ENCODE measurements at regions not wholly inside any gene's neighbourhood (a gene's known extent, or its start where the extent isn't known, plus 50 kb on each side); places are given as distances from the start of the nearest gene placed in this dataset.
"Not testable (repeated sequence)": the region's sequence is repeated elsewhere in the genome, so short reads cannot be mapped to it uniquely, and the experiment has no call there.

- DNase-seq (ENCODE audit: low read depth): peak; percentile 37
- TF ChIP-seq, protein P1, sequence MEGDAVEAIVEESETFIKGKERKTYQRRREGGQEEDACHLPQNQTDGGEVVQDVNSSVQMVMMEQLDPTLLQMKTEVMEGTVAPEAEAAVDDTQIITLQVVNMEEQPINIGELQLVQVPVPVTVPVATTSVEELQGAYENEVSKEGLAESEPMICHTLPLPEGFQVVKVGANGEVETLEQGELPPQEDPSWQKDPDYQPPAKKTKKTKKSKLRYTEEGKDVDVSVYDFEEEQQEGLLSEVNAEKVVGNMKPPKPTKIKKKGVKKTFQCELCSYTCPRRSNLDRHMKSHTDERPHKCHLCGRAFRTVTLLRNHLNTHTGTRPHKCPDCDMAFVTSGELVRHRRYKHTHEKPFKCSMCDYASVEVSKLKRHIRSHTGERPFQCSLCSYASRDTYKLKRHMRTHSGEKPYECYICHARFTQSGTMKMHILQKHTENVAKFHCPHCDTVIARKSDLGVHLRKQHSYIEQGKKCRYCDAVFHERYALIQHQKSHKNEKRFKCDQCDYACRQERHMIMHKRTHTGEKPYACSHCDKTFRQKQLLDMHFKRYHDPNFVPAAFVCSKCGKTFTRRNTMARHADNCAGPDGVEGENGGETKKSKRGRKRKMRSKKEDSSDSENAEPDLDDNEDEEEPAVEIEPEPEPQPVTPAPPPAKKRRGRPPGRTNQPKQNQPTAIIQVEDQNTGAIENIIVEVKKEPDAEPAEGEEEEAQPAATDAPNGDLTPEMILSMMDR (conservative IDR thresholded peaks at IDR 0.05; ENCODE audit: low read length): no peak
Measured at GRCh38 chr2:150679456-150680120, 192.1 kb upstream of the RND3 start.

GRCh38 chr2:150677551-150677950, 190.1 kb upstream of the RND3 start:
- TF ChIP-seq, protein P1 (conservative IDR thresholded peaks at IDR 0.05; ENCODE audit: low read length): no peak
- no peak for DNase-seq (ENCODE audit: low read depth)
- H3K4me3 ChIP-seq (ENCODE audit: low read length): no peak overlapping the region

More at GRCh38 chr2:150679456-150680120, 192.1 kb upstream of the RND3 start:
- H3K4me3 ChIP-seq (ENCODE audit: low read length): no peak overlapping the region

DNA sequence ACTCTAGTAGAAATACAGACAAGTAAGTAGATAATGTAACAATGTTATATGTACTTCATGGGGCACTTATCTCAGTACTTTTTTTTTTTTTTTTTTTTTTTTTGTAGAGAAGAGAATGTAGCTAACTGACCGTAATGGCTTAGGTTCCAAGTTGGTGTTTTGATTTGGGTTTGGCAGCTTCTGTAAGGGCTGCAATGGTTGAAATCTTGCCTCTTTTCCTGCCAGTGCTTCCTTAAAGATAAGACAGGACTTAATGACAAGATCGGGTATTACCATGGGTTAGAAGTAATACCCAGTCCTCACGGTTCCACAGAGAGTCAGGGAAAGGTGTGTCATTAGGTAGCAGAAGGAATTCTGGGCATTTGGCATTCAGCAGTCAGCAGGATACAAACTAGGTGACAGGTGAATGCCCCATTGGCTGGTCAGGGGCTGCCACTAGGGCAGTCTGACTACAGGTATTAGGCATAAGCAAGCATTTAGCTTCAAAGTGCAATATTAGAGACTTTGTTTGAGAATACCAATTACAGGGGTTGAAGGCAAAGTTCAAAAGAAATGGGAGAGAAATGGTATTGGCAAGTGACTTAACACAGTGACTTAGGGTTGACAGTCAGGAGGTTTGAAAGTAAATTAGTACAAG, 189.4 kb upstream of the RND3 start:
- H3K4me3 ChIP-seq (ENCODE audit: low read length): no peak overlapping the region
- TF ChIP-seq, protein P1 (conservative IDR thresholded peaks at IDR 0.05; ENCODE audit: low read length): no peak
- no peak for DNase-seq (ENCODE audit: low read depth)

GRCh38 chr2:150675807-150676206, 188.3 kb upstream of the RND3 start:
- TF ChIP-seq, protein P1 (conservative IDR thresholded peaks at IDR 0.05; ENCODE audit: low read length): no peak
- H3K4me3 ChIP-seq (ENCODE audit: low read length): no peak overlapping the region
- DNase-seq (ENCODE audit: low read depth): no peak

GRCh38 chr2:150674283-150674682, 186.8 kb upstream of the RND3 start:
- DNase-seq (ENCODE audit: low read depth): peak; percentile 68
- TF ChIP-seq, protein P1 (conservative IDR thresholded peaks at IDR 0.05; ENCODE audit: low read length): no peak

DNA sequence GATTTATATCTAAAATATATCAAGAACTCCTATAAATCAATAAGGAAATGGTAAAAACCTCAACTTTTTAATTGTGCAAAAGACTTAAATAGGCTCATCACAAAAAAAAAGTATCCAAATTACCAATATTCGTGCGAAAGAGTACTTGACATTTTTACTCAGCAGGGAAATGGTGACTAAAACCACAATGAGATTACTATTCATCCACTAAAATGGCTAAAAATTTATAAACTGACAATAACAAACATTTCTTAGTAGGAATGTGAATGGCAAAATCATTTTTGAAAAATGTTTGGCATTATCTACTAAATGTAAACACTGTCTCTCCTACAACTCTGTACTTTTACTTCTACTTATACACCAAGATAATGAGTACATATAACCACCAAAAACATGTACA, 184.8 kb upstream of the RND3 start:
- no peak overlapping the region for H3K4me3 ChIP-seq (ENCODE audit: low read length)
- TF ChIP-seq, protein P1 (conservative IDR thresholded peaks at IDR 0.05; ENCODE audit: low read length): no peak
- DNase-seq (ENCODE audit: low read depth): peak; percentile 9

More at GRCh38 chr2:150674283-150674682, 186.8 kb upstream of the RND3 start:
- H3K4me3 ChIP-seq (ENCODE audit: low read length): no peak overlapping the region

- no peak overlapping the region for H3K4me3 ChIP-seq (ENCODE audit: low read length)
- no peak for DNase-seq (ENCODE audit: low read depth)
- TF ChIP-seq, protein P1 (conservative IDR thresholded peaks at IDR 0.05; ENCODE audit: low read length): no peak
Measured at GRCh38 chr2:150669492-150669891, 182.0 kb upstream of the RND3 start.

DNA sequence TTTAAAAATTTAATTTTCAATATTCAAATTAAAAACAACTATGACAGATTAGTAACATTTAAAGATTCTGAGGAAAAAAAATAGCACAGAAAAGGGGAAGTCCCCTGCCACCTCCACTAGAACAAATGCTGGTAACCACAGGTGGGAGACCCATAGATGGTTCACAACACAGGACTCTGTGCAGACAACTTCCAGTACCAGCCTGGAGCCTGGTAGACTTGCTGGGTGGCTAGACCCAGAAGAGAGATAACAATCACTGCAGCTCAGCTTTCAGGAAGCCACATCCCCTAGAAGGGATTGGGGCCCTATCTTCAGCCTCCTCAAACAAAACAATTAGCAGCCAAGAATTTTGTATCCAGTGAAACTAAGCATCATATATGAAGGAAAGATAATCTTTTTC, 179.6 kb upstream of the RND3 start:
- DNase-seq (ENCODE audit: low read depth); H3K4me3 ChIP-seq (ENCODE audit: low read length): not testable (repeated sequence)

Measured in AG10803 (cell line).